Thymus (tissue), 11 donors: ENCODE measurements at regions not wholly inside any gene's neighbourhood (a gene's known extent, or its start where the extent isn't known, plus 50 kb on each side); places are given as distances from the start of the nearest gene placed in this dataset.
A peak's percentile ranks its signal among the peaks of the same experiment; 100 is the strongest.

ENCODE experiments used
- DNase-seq, 9 donors: peaks; one replicate each; pipeline ENCODE4 v3.0.0-alpha.2; 2013; ENCODE audit warnings: low spot score in 9 of 9, low read depth in 6 of 9, missing footprints in 1 of 9
- H3K27ac ChIP-seq, 2 donors: one replicate each; pipeline ENCODE4 v1.5.1; 2013; ENCODE audit warnings: control low read depth in 1 of 2, low read depth in 1 of 2, low read length in 1 of 2, mild to moderate bottlenecking in 1 of 2, moderate library complexity in 1 of 2
- H3K27me3 ChIP-seq, 2 donors: one replicate each; pipeline ENCODE4 v1.5.1; 2013; ENCODE audit warnings: low read length in 1 of 2; ENCODE audit not compliant: control insufficient read depth in 2 of 2, insufficient read depth in 1 of 2
- H3K36me3 ChIP-seq, 2 donors: one replicate each; pipeline ENCODE4 v1.5.1; 2013; ENCODE audit warnings: low read length in 1 of 2, mild to moderate bottlenecking in 1 of 2, moderate library complexity in 1 of 2; ENCODE audit not compliant: control insufficient read depth in 2 of 2, insufficient read depth in 2 of 2
- H3K4me1 ChIP-seq, 2 donors: one replicate each; pipeline ENCODE4 v1.5.1; 2013; ENCODE audit warnings: low read length in 2 of 2; ENCODE audit not compliant: control insufficient read depth in 2 of 2, insufficient read depth in 2 of 2
- H3K4me3 ChIP-seq, 2 donors: one replicate each; pipeline ENCODE4 v1.5.1; 2013; ENCODE audit warnings: low read length in 2 of 2, control low read depth in 1 of 2, mild to moderate bottlenecking in 1 of 2
- H3K9me3 ChIP-seq, 2 donors: one replicate each; pipeline ENCODE4 v1.5.1; 2013; ENCODE audit warnings: low read length in 1 of 2, mild to moderate bottlenecking in 1 of 2; ENCODE audit not compliant: control insufficient read depth in 2 of 2, insufficient read depth in 1 of 2
- whole genome bisulfite sequencing: extraction: QIAGEN DNeasy Blood & Tissue Kit; methylation state at CpG from one replicate; pipeline ENCODE4 v1.1.7; 2013; 5-methylcytosine and 5-hydroxymethylcytosine counted together
- donor health status: healthy.

GRCh38 chr12:115508990-115509389 lies 768.5 kb downstream of the MED13L start:
- no peaks in the 10 kb centered on the region for H3K9me3 ChIP-seq
- H3K4me1 ChIP-seq = peaks cover 0 to 12% of the 10 kb centered on the region in 2 donors
- WGBS = 94% methylated on average over 4 of the region's 4 CpGs
- H3K27ac ChIP-seq = no peak overlapping the region
- H3K36me3 ChIP-seq = no peaks in the 10 kb centered on the region
- no peaks in the 10 kb centered on the region for H3K27me3 ChIP-seq
- no peak overlapping the region for H3K4me3 ChIP-seq
- DNase-seq = no peak

- Histone ChIP-seq H3K27ac (no peak overlapping the region), H3K9me3 (no peaks in the 10 kb centered on the region), H3K27me3 (no peaks in the 10 kb centered on the region), H3K4me1 (peaks cover 0 to 15% of the 10 kb centered on the region in 2 donors), H3K36me3 (no peaks in the 10 kb centered on the region), H3K4me3 (no peak overlapping the region)
- no peak for DNase-seq
- WGBS = 94% methylated on average over 10 of the region's 10 CpGs
Observed at GRCh38 chr12:115507951-115508722, 769.4 kb downstream of the MED13L start.

- 94% methylated on average over 5 of the region's 5 CpGs for WGBS
Observed at GRCh38 chr12:115507560-115507889, 770.0 kb downstream of the MED13L start.

GRCh38 chr12:115506822-115507559 lies 770.5 kb downstream of the MED13L start:
- Histone ChIP-seq H3K4me1 (peaks cover 0 to 15% of the 10 kb centered on the region in 2 donors), H3K27ac (no peak overlapping the region)
- 93% methylated on average over 5 of the region's 5 CpGs for WGBS

More at GRCh38 chr12:115507560-115507889, 770.0 kb downstream of the MED13L start:
- no peak for DNase-seq
- no peak overlapping the region for H3K27ac ChIP-seq
- no peaks in the 10 kb centered on the region for H3K27me3 ChIP-seq
- H3K4me3 ChIP-seq = no peak overlapping the region
- no peaks in the 10 kb centered on the region for H3K9me3 ChIP-seq
- no peaks in the 10 kb centered on the region for H3K36me3 ChIP-seq
- H3K4me1 ChIP-seq = peaks cover 0 to 15% of the 10 kb centered on the region in 2 donors

GRCh38 chr12:115504306-115505290 lies 772.9 kb downstream of the MED13L start:
- H3K36me3 ChIP-seq = no peaks in the 10 kb centered on the region
- DNase-seq = peak in 8 of 9 donors; percentile 4 to 62 (median 24)
- WGBS = 58% methylated on average over 16 of the region's 16 CpGs
- H3K9me3 ChIP-seq = no peaks in the 10 kb centered on the region
- H3K4me3 ChIP-seq = no peak overlapping the region
- no peaks in the 10 kb centered on the region for H3K27me3 ChIP-seq
- H3K27ac ChIP-seq = peak overlapping the region in 1 of 2 donors; percentile 57
- H3K4me1 ChIP-seq = peaks cover 0 to 15% of the 10 kb centered on the region in 2 donors

More at GRCh38 chr12:115506822-115507559, 770.5 kb downstream of the MED13L start:
- H3K4me3 ChIP-seq = no peak overlapping the region
- H3K9me3 ChIP-seq = no peaks in the 10 kb centered on the region
- no peaks in the 10 kb centered on the region for H3K36me3 ChIP-seq
- H3K27me3 ChIP-seq = no peaks in the 10 kb centered on the region
- DNase-seq = no peak

- no peaks in the 10 kb centered on the region for H3K36me3 ChIP-seq
- H3K4me1 ChIP-seq = peaks cover 0 to 15% of the 10 kb centered on the region in 2 donors
- H3K27ac ChIP-seq = no peak overlapping the region
- 93% methylated on average over 4 of the region's 4 CpGs for WGBS
- no peak for DNase-seq
- no peak overlapping the region for H3K4me3 ChIP-seq
- H3K9me3 ChIP-seq = no peaks in the 10 kb centered on the region
- no peaks in the 10 kb centered on the region for H3K27me3 ChIP-seq
Observed at GRCh38 chr12:115500872-115501271, 776.6 kb downstream of the MED13L start.

GRCh38 chr12:115495300-115495699 lies 782.2 kb downstream of the MED13L start:
- Histone ChIP-seq H3K4me3 (no peak overlapping the region), H3K27ac (no peak overlapping the region), H3K27me3 (no peaks in the 10 kb centered on the region), H3K4me1 (no peaks in the 10 kb centered on the region), H3K9me3 (no peaks in the 10 kb centered on the region), H3K36me3 (no peaks in the 10 kb centered on the region)
- 93% methylated on average over 3 of the region's 3 CpGs for WGBS
- DNase-seq = no peak

- no peak overlapping the region for H3K27ac ChIP-seq
- H3K36me3 ChIP-seq = no peaks in the 10 kb centered on the region
- H3K4me1 ChIP-seq = no peaks in the 10 kb centered on the region
- DNase-seq = no peak
- no peak overlapping the region for H3K4me3 ChIP-seq
- H3K9me3 ChIP-seq = no peaks in the 10 kb centered on the region
- H3K27me3 ChIP-seq = no peaks in the 10 kb centered on the region
- WGBS = 1% methylated on average over 2 of the region's 2 CpGs
Observed at GRCh38 chr12:115492553-115492952, 784.9 kb downstream of the MED13L start.
